ENCODE measurements at regions not wholly inside any gene's neighbourhood (a gene's known extent, or its start where the extent isn't known, plus 50 kb on each side); places are given as distances from the start of the nearest gene placed in this dataset.

GRCh38 chr12:124716208-124717130, 147.2 kb downstream of the SCARB1 start:
- TF ChIP-seq POLR2A (IDR thresholded peaks at IDR 0.05) (no peak), CTCF (IDR thresholded peaks at IDR 0.05) (peak in 1 of 6 experiments; percentile 37)
